GM12873 (cell line): ENCODE measurements at regions not wholly inside any gene's neighbourhood (a gene's known extent, or its start where the extent isn't known, plus 50 kb on each side); places are given as distances from the start of the nearest gene placed in this dataset.

Experiments used
- CTCF ChIP-seq: IDR thresholded peaks from 2 replicates; pipeline ENCODE4 v1.5.1; 2012; ENCODE audit warnings: low read depth, mild to moderate bottlenecking, moderate library complexity, low read length, control low read depth; ENCODE audit not compliant: insufficient read depth; ENCODE audit errors: missing control alignments

GRCh38 chr12:92255741-92256140, 110.1 kb upstream of the BTG1 start:
- no peak for TF ChIP-seq CTCF

- no peak for TF ChIP-seq CTCF
Measured at GRCh38 chr12:92253301-92253700, 107.7 kb upstream of the BTG1 start.

- TF ChIP-seq CTCF = no peak
Measured at GRCh38 chr12:92248977-92249376, 103.3 kb upstream of the BTG1 start.

GRCh38 chr12:92244036-92244435, 98.4 kb upstream of the BTG1 start:
- no peak for TF ChIP-seq CTCF

- TF ChIP-seq CTCF = no peak
Measured at GRCh38 chr12:92242907-92243306, 97.3 kb upstream of the BTG1 start.

- TF ChIP-seq CTCF = no peak
Measured at GRCh38 chr12:92237762-92238523, 92.3 kb upstream of the BTG1 start.

GRCh38 chr12:92237262-92237661, 91.6 kb upstream of the BTG1 start:
- TF ChIP-seq CTCF = no peak
